Neuronal stem cell (in vitro differentiated cells): ENCODE measurements at regions not wholly inside any gene's neighbourhood (a gene's known extent, or its start where the extent isn't known, plus 50 kb on each side); places are given as distances from the start of the nearest gene placed in this dataset.
"Not testable (repeated sequence)": the region's sequence is repeated elsewhere in the genome, so short reads cannot be mapped to it uniquely, and the experiment has no call there.

Experiments
- DNase-seq: peaks from one replicate; pipeline ENCODE4 v3.0.0-alpha.2; 2013; ENCODE audit warnings: low spot score
- H2AFZ ChIP-seq: one replicate; pipeline ENCODE4 v1.6.1; 2013; ENCODE audit warnings: mild to moderate bottlenecking, low read length, inconsistent platforms
- H2AK5ac ChIP-seq: 2 replicates; pipeline ENCODE4 v1.6.1; 2013; ENCODE audit warnings: low read depth, mild to moderate bottlenecking, inconsistent platforms, low read length, moderate library complexity, mixed read lengths
- H2BK120ac ChIP-seq: 2 replicates; pipeline ENCODE4 v1.6.1; 2013; ENCODE audit warnings: low read depth, mild to moderate bottlenecking, inconsistent platforms, low read length, moderate library complexity, mixed read lengths
- H2BK12ac ChIP-seq: one replicate; pipeline ENCODE4 v1.6.1; 2013; ENCODE audit warnings: low read length, inconsistent platforms
- H2BK15ac ChIP-seq: 2 replicates; pipeline ENCODE4 v1.6.1; 2013; ENCODE audit warnings: mild to moderate bottlenecking, low read length, inconsistent platforms, mixed read lengths
- H2BK5ac ChIP-seq: one replicate; pipeline ENCODE4 v1.6.1; 2013; ENCODE audit warnings: inconsistent platforms, mild to moderate bottlenecking, low read length, moderate library complexity
- H3K14ac ChIP-seq: one replicate; pipeline ENCODE4 v1.6.1; 2013; ENCODE audit warnings: low read length, inconsistent platforms
- H3K18ac ChIP-seq: 2 replicates; pipeline ENCODE4 v1.6.1; 2013; ENCODE audit warnings: low read length, inconsistent platforms
- H3K23ac ChIP-seq: 2 replicates; pipeline ENCODE4 v1.6.1; 2013; ENCODE audit warnings: low read depth, mild to moderate bottlenecking, mixed read lengths, low read length, inconsistent platforms; ENCODE audit not compliant: poor library complexity
- H3K27ac ChIP-seq: replicated peaks from 3 replicates; pipeline ENCODE4 v1.5.1; 2013; ENCODE audit warnings: low read length, inconsistent platforms
- H3K27me3 ChIP-seq, 3 experiments: 2 replicates each; pipeline ENCODE4 v1.6.1; 2013; ENCODE audit warnings: low read length in 3 of 3, mild to moderate bottlenecking in 2 of 3, inconsistent platforms in 1 of 3, low read depth in 1 of 3, mixed read lengths in 1 of 3, moderate library complexity in 1 of 3; ENCODE audit not compliant: control insufficient read depth in 3 of 3, insufficient read depth in 3 of 3
- H3K36me3 ChIP-seq, 2 donors: replicated peaks in 1 of 2; 2 replicates each; pipeline ENCODE4 v1.6.1; 2013; ENCODE audit warnings: low read length in 2 of 2; ENCODE audit not compliant: control insufficient read depth in 2 of 2, insufficient read depth in 2 of 2
- H3K4ac ChIP-seq: 2 replicates; pipeline ENCODE4 v1.6.1; 2013; ENCODE audit warnings: inconsistent platforms, mild to moderate bottlenecking, low read length, moderate library complexity
- H3K4me1 ChIP-seq, 2 donors: 1 replicate in 1 of 2; 2 replicates in 1 of 2; pipeline ENCODE4 v1.6.1; 2013; ENCODE audit warnings: low read length in 2 of 2, low read depth in 1 of 2; ENCODE audit not compliant: control insufficient read depth in 2 of 2, insufficient read depth in 1 of 2
- H3K4me2 ChIP-seq: one replicate; pipeline ENCODE4 v1.6.1; 2013; ENCODE audit warnings: mild to moderate bottlenecking, low read length, inconsistent platforms; ENCODE audit not compliant: insufficient read depth, poor library complexity, severe bottlenecking
- H3K4me3 ChIP-seq, 2 donors: 2 replicates each; pipeline ENCODE4 v1.5.1; 2013; ENCODE audit warnings: low read length in 2 of 2, mild to moderate bottlenecking in 2 of 2, inconsistent platforms in 1 of 2, moderate library complexity in 1 of 2
- H3K79me1 ChIP-seq: one replicate; pipeline ENCODE4 v1.6.1; 2013; ENCODE audit warnings: low read depth, mild to moderate bottlenecking, inconsistent platforms, low read length, moderate library complexity
- H3K9ac ChIP-seq: one replicate; pipeline ENCODE4 v1.6.1; 2013; ENCODE audit warnings: mild to moderate bottlenecking, low read depth, low read length, inconsistent platforms; ENCODE audit not compliant: poor library complexity
- H3K9me3 ChIP-seq, 2 donors: replicated peaks in 1 of 2; 2 replicates each; pipeline versions ENCODE3 to v1.6.1; 2013; ENCODE audit warnings: low read length in 2 of 2, mild to moderate bottlenecking in 2 of 2, inconsistent platforms in 1 of 2, low read depth in 1 of 2, mixed read lengths in 1 of 2, moderate library complexity in 1 of 2; ENCODE audit not compliant: control insufficient read depth in 2 of 2, insufficient read depth in 1 of 2
- H4K8ac ChIP-seq: one replicate; pipeline ENCODE4 v1.6.1; 2013; ENCODE audit warnings: low read depth, mild to moderate bottlenecking, inconsistent platforms, low read length, moderate library complexity
- H4K91ac ChIP-seq: one replicate; pipeline ENCODE4 v1.6.1; 2013; ENCODE audit warnings: low read length, low read depth, mild to moderate bottlenecking, inconsistent platforms; ENCODE audit not compliant: poor library complexity
- WGBS, 2 donors: extraction: QIAGEN DNeasy Blood & Tissue Kit; methylation state at CpG; one replicate each; pipeline ENCODE4 v1.1.7; 2013; ENCODE audit warnings: missing lambda C conversion rate in 2 of 2, mixed read lengths in 1 of 2; ENCODE audit not compliant: insufficient read length in 2 of 2, insufficient replicate concordance in 1 of 2; ENCODE audit errors: extremely low coverage in 2 of 2; 5-methylcytosine and 5-hydroxymethylcytosine counted together

- H4K91ac ChIP-seq, H2AK5ac ChIP-seq, H3K36me3 ChIP-seq, H3K23ac ChIP-seq, H4K8ac ChIP-seq, H3K27me3 ChIP-seq, H3K27ac ChIP-seq, H3K4me3 ChIP-seq, H2BK12ac ChIP-seq, H3K79me1 ChIP-seq, H3K4ac ChIP-seq, H3K4me1 ChIP-seq, H3K9ac ChIP-seq, H3K14ac ChIP-seq, H2BK15ac ChIP-seq, H3K18ac ChIP-seq, H2BK5ac ChIP-seq, H2BK120ac ChIP-seq, H3K9me3 ChIP-seq, H2AFZ ChIP-seq, DNase-seq, H3K4me2 ChIP-seq: not testable (repeated sequence)
- no CpG with 5 or more reads among the region's 3 CpGs for WGBS, 2 donors
Measured at GRCh38 chr16:29340235-29340634, 66.3 kb downstream of the NPIPB11 start.

DNA sequence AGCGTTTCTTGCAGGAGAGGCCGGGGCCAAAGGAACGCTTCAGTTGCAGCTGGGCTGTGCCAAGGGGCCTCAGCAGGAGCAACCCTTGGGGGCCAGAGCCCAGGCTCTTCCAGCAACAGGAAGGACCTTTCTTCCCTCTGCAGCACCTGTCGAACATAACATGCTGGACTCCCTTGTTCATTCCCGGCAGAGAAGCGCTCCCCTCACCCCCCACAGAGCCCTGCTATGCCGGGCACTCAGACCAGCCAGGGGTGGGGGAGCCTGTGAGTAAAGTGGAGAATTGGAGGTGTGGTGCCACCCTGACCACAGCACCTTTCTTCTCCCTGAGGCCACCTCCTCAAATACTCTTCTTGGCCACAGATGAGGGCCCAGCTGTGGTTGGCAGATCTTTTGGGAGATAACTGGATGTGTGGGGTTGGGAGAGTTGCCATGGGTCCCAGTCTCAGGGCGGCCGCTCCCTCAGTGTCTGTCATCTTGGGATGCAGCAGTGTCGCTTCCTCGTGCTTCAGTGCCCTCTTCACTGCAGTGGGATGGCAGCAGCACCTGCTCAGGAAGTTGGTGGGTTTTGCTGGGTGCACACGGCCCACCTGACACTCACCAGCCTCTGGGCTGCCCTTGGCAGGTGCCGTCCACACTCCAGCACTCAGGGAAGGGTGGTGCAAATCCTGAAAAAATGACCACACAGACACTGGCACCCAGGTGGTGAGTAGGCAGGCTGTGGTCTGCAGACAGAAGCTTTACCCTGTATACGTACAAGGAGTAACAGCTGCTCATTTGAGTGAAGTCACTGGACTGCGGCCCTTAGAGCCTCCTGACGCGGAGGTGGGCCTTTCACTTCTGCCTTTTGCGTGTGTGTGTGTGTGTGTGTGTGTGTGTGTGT is 67.5 kb downstream of the NPIPB11 start:
- peak overlapping the region; percentile 30 for H3K9ac ChIP-seq
- not testable (repeated sequence) for H4K91ac ChIP-seq, H3K36me3 ChIP-seq, H4K8ac ChIP-seq, H2AFZ ChIP-seq, H3K9me3 ChIP-seq, H3K79me1 ChIP-seq, H2BK5ac ChIP-seq, DNase-seq, H3K4me2 ChIP-seq, H3K23ac ChIP-seq, H3K27ac ChIP-seq, H3K4ac ChIP-seq, H2AK5ac ChIP-seq, H3K27me3 ChIP-seq, H2BK15ac ChIP-seq, H2BK120ac ChIP-seq, H3K4me1 ChIP-seq
- peak overlapping the region; percentile 76 for H3K18ac ChIP-seq
- peak overlapping the region in 1 of 2 donors; percentile 62 for H3K4me3 ChIP-seq
- H3K14ac ChIP-seq: peak overlapping the region; percentile 98
- WGBS, 2 donors: no CpG with 5 or more reads among the region's 18 CpGs
- peak overlapping the region; percentile 75 for H2BK12ac ChIP-seq

DNA sequence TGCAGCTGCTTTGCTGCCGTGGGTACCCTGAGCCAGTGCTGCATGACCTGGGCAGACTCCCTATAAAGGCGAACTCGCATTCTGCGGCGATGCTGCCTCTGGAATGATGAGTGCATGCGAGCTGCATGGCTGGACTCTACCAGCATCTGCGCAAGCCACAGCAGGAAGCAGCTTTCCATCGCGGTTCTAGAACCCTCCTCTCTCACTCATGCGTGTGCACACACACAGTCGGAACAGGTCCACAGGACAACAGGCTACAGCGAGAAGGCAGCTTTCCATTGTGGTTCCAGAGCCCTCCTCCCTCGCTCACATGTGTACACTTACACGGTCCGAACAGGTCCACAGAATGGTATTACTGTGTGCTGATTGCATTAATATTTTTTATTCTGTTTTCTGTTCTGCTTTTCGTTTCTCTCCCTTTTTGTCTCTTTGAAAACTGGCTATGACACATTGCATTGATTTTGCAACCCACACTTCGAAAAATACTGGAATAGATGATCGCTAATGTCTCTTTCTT is 69.1 kb downstream of the NPIPB11 start:
- not testable (repeated sequence) for H3K4ac ChIP-seq, DNase-seq, H2BK15ac ChIP-seq, H3K14ac ChIP-seq, H3K4me1 ChIP-seq, H2BK5ac ChIP-seq, H4K8ac ChIP-seq, H3K9me3 ChIP-seq, H2BK12ac ChIP-seq, H3K23ac ChIP-seq, H3K9ac ChIP-seq, H3K18ac ChIP-seq, H3K27me3 ChIP-seq, H3K79me1 ChIP-seq, H2AFZ ChIP-seq, H3K4me2 ChIP-seq, H2AK5ac ChIP-seq, H3K4me3 ChIP-seq, H3K27ac ChIP-seq, H3K36me3 ChIP-seq, H2BK120ac ChIP-seq, H4K91ac ChIP-seq
- WGBS, 2 donors: no CpG with 5 or more reads among the region's 18 CpGs

GRCh38 chr16:29335549-29335846 is 71.0 kb downstream of the NPIPB11 start:
- H2AFZ ChIP-seq, H3K9me3 ChIP-seq, H3K18ac ChIP-seq, H3K4ac ChIP-seq, H3K4me3 ChIP-seq, H2BK5ac ChIP-seq, DNase-seq, H2BK15ac ChIP-seq, H3K9ac ChIP-seq, H3K14ac ChIP-seq, H2BK120ac ChIP-seq, H2BK12ac ChIP-seq, H3K4me2 ChIP-seq, H2AK5ac ChIP-seq, H3K23ac ChIP-seq, H4K8ac ChIP-seq, H3K27ac ChIP-seq, H4K91ac ChIP-seq, H3K27me3 ChIP-seq, H3K4me1 ChIP-seq, H3K79me1 ChIP-seq, H3K36me3 ChIP-seq: not testable (repeated sequence)
- no CpG with 5 or more reads among the region's 10 CpGs for WGBS, 2 donors
